ENCODE measurements at regions not wholly inside any gene's neighbourhood (a gene's known extent, or its start where the extent isn't known, plus 50 kb on each side); places are given as distances from the start of the nearest gene placed in this dataset.

DNA sequence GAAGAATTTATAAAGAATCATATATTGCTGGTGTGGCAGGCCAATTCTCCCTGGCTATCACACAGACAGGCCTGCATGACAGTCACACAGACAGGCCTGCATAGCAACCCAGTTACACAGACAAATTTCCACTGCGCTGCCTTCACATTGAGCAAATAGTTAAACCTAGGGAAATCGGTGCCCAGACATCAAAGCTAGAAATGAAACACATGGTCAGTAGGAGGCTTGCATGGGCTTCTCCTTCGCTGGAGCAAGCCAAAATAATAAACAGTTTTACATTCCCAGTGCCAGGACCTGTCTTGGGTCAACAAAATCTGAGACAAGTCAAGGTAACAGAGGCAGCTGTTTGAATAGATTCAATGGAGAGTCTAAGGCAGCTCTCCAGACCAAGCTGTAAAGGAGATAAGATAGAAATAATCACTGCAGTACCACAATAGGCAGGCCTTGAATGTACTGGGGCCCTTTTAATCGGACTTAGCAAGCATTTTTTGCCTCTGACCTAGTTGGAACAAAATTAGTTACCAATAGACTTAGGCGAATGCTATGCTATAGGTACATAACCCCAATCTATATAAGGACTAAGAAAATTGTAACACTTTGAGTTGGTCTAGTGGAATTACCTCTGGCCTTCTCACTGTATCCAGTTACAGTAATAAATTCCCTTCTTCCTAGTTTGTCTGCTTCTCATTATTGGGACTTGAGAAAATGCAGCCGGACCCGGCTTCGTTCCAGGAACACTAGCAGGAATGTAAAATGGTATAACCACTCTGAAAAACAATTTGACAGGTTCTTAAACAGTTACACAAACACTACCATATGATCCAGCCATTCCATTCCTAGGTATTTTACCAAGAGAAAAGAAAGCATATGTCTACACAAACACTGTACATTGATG lies 274.7 kb upstream of the UBE2E2 start (continued):
- TF ChIP-seq, protein P1, sequence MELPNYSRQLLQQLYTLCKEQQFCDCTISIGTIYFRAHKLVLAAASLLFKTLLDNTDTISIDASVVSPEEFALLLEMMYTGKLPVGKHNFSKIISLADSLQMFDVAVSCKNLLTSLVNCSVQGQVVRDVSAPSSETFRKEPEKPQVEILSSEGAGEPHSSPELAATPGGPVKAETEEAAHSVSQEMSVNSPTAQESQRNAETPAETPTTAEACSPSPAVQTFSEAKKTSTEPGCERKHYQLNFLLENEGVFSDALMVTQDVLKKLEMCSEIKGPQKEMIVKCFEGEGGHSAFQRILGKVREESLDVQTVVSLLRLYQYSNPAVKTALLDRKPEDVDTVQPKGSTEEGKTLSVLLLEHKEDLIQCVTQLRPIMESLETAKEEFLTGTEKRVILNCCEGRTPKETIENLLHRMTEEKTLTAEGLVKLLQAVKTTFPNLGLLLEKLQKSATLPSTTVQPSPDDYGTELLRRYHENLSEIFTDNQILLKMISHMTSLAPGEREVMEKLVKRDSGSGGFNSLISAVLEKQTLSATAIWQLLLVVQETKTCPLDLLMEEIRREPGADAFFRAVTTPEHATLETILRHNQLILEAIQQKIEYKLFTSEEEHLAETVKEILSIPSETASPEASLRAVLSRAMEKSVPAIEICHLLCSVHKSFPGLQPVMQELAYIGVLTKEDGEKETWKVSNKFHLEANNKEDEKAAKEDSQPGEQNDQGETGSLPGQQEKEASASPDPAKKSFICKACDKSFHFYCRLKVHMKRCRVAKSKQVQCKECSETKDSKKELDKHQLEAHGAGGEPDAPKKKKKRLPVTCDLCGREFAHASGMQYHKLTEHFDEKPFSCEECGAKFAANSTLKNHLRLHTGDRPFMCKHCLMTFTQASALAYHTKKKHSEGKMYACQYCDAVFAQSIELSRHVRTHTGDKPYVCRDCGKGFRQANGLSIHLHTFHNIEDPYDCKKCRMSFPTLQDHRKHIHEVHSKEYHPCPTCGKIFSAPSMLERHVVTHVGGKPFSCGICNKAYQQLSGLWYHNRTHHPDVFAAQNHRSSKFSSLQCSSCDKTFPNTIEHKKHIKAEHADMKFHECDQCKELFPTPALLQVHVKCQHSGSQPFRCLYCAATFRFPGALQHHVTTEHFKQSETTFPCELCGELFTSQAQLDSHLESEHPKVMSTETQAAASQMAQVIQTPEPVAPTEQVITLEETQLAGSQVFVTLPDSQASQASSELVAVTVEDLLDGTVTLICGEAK (IDR thresholded peaks at IDR 0.05), result no peak
- TF ChIP-seq, protein P1 (CRISPR knock-in tag; IDR thresholded peaks at IDR 0.05), result no peak
- TF ChIP-seq C11orf30 (IDR thresholded peaks at IDR 0.05; ENCODE audit: low read depth), result no peak
- no peak for TF ChIP-seq FOSL1 (tag; conservative IDR thresholded peaks at IDR 0.05)
- TF ChIP-seq ZFP36 (IDR thresholded peaks at IDR 0.05; ENCODE audit: low read depth, low read length, partially characterized antibody), result no peak
- TF ChIP-seq PURB (CRISPR knock-in tag; IDR thresholded peaks at IDR 0.05; ENCODE audit: low read depth), result no peak
- no peak for TF ChIP-seq TCFL5 (CRISPR knock-in tag; conservative IDR thresholded peaks at IDR 0.05)
- no peak for TF ChIP-seq EGR1 (conservative IDR thresholded peaks at IDR 0.05)
- no peak for TF ChIP-seq ZNF224 (CRISPR knock-in tag; IDR thresholded peaks at IDR 0.05)
- TF ChIP-seq, protein P2, sequence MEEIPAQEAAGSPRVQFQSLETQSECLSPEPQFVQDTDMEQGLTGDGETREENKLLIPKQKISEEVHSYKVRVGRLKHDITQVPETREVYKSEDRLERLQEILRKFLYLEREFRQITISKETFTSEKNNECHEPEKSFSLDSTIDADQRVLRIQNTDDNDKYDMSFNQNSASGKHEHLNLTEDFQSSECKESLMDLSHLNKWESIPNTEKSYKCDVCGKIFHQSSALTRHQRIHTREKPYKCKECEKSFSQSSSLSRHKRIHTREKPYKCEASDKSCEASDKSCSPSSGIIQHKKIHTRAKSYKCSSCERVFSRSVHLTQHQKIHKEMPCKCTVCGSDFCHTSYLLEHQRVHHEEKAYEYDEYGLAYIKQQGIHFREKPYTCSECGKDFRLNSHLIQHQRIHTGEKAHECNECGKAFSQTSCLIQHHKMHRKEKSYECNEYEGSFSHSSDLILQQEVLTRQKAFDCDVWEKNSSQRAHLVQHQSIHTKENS (CRISPR knock-in tag; IDR thresholded peaks at IDR 0.05), result no peak
- no peak for TF ChIP-seq SP2 (IDR thresholded peaks at IDR 0.05; ENCODE audit: extremely low read depth, low read depth, low read length, poor library complexity, severe bottlenecking)
- no peak for TF ChIP-seq KAT8 (IDR thresholded peaks at IDR 0.05; ENCODE audit: low read depth)
